NCI-H69 (cell line): ENCODE measurements at regions not wholly inside any gene's neighbourhood (a gene's known extent, or its start where the extent isn't known, plus 50 kb on each side); places are given as distances from the start of the nearest gene placed in this dataset.

ENCODE experiments used
- DNase-seq: peaks from one replicate; lab custom pipeline; 2025; lab: John Stamatoyannopoulos, UW

GRCh38 chrX:100217547-100217946 is 192.5 kb downstream of the PCDH19 start:
- DNase-seq, result no peak

- peak; percentile 51 for DNase-seq
Observed at GRCh38 chrX:100216083-100216482, 194.0 kb downstream of the PCDH19 start.

- DNase-seq, result peak; percentile 61
Observed at GRCh38 chrX:100208076-100208475, 202.0 kb downstream of the PCDH19 start.

- DNase-seq, result peak; percentile 39
Observed at GRCh38 chrX:100207331-100208024, 202.6 kb downstream of the PCDH19 start.

GRCh38 chrX:100204534-100204933 is 205.5 kb downstream of the PCDH19 start:
- DNase-seq, result no peak

GRCh38 chrX:100194082-100194775 is 215.8 kb downstream of the PCDH19 start:
- DNase-seq, result peak; percentile 5
